ENCODE measurements at regions not wholly inside any gene's neighbourhood (a gene's known extent, or its start where the extent isn't known, plus 50 kb on each side); places are given as distances from the start of the nearest gene placed in this dataset.
"Not testable (repeated sequence)": the region's sequence is repeated elsewhere in the genome, so short reads cannot be mapped to it uniquely, and the experiment has no call there.

DNA sequence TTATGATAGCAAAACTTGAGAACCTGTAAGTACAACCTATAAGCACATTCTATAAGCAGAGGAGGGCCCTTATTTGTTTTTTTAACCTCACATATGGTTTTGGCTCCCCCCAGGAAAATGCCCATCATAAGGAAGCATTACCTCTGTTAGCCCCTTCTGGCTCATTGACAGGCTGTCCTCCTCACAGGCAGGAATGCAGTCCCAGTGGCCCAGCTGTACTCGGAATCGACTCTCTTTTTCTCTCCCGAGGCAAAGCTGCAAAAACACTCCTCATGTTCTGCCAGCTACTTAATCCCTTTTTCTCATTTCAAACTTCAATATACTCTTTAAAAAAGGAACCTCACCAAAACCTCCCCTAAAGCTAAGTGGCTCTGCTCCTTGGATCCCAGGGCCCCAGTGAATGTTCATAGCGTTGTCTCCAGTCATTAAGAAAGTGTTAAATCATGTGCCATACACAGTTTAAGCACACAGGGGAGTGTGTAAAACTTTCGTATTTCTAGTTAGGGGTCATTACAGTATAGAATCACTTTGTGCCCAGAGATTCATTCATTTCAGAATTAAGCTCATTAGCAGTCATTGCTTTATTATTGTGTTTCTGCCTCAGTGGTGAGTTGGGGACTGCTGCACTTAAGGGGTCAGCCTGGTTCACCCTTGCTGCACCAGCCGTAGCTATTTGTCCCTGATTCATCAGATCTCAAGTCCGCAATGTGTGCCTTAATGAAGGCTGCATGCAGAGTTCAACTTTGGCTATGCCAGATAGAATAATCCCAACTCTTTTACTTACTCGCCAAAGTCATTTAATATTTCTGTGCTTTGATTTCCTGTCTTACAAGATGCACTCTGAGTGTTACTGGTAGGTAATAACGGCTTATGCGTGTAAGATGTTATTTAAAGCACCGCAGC is 57.6 kb downstream of the JRKL start:
- DNase-seq (ENCODE audit: low spot score), result no peak

DNA sequence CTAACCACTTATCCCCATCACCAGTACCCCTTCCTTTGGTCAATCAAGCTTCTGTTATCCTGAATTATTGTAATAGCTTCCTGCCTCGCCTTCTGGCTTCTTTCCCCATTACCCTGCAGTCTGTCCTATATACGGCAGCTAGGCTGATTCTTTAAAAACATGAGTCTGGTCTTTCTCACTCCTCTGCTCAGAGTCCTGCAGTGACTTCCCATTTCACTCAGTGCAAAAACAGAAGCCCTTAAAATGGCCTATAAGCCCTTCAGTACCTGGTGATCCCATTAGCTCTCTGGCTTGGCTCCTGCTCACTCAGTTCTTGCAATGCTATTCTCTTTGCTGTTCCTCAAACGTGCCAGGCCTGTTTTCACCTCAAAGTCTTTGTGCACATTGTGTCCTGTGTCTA is 58.4 kb downstream of the JRKL start:
- no peak for DNase-seq (ENCODE audit: low spot score)

DNA sequence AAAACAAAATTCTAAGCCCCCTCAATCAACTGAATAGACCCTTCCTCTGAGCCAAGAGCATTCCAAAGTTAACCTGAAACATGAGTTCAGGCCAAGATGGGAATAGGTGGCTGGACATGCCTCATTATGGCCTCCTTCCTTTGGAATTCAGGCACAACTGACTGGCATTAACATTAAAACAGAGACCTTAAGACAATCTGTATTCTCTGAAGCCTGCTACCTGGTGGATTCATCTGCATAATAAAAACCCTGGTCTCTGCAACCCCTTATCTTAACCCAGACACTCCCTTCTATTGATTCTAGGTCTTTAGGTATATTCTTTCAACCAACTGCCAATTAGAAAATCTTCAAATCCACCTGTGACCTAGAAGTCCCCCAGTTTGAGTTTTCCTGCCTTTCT is 66.3 kb downstream of the JRKL start:
- DNase-seq (ENCODE audit: low spot score), result no peak

DNA sequence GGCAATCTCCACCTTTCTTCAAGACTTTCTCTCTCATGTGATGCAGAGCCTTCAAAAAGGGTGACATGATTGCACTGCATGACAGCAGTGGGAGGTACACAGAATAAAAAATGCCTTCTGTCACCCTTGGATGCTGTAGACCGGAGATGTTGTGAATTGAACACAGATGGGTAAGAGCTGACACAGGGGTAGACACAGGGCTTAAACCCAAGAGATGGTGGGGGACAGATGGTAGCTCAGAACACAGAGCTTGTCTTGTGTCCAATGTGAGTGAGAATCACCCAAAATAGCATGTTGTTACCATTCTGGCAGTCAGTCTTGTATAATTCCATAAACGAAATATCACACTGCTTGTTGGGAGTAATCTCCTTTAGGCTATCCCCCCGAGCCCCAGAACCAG is 69.9 kb downstream of the JRKL start:
- no peak for DNase-seq (ENCODE audit: low spot score)

DNA sequence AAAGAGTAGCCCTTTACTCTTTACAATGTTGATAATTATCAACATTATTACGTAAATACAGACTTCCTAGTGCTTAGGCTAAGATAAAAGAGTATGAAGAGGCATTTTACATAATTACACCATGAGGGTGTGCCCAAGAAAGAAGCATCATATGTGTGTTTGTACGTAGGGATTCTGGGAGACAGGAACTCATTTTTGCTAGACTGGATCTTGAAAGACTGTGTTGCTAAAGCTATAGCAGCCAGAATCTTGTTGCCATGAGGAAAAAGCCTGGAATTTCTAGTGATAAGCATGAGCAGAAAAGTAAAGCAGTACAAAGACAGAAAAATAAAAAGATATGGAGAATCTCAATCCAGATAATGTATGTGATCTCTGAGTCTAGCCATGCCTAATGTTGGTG is 72.1 kb downstream of the JRKL start:
- no peak for DNase-seq (ENCODE audit: low spot score)

DNA sequence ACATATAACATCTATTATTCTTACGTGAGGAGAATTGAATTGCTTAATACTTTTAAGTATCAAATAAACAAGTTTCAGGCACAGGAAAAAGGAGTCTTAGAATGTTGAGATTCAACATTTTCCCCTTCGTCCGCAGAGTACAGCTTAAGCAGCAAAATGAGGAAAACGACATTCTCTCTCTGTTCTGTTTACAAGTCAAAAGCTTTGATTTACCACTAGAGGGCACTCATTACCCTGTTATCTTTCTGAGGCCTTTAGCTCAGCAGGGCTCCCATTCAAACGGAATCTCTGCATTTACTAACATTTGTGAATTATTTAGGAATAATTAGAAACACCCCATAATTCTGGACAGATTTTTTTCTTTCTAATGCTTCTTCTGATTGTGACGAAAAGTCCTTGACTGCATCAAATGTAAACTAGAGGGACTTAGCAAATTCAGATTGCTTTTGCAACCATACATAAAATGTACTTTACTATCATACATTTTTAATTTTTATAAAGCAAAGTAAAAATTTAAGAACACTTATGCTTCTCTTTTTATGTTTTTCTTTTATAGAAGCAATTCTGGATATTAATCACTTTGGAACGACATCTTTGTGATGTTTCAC is 75.0 kb downstream of the JRKL start:
- DNase-seq (ENCODE audit: low spot score), result peak; percentile 85

DNA sequence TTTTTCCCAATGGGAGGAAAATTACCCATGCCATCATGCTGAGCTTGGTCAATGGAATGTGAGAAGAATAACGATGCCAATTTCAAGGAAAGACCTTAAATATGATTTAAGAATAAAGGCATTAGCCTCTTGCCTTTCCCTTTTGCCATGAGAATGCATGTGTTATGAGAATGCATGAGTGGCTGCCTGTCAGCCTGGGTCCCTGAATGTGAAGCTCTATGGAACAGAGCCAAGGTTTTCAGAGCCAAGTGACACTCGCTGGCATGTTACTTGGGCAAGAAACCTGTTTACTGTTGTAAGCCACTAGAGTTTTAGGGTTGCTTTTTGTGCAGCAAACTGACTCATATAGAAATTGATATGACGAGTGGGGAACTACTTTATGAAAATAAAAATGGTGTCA is 75.7 kb downstream of the JRKL start:
- no peak for DNase-seq (ENCODE audit: low spot score)

DNA sequence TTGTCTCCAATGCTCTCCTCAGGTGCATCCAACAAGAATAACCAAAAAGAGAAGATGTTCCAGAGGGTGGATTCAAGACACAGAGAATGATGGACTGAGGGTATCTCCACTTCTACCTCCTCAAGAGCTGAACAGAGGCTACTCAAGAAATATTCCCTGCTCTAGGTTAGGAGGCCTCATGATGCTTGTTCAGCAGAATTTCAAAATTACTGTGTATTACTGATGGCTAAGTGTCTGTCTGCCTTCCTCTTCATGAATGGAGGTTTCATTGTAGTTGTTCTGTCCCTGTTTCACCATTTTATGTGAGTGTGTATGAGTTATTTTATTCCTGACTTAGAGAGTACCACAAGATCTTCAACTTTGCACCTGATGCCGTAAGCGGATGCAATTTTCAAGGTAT is 76.8 kb downstream of the JRKL start:
- DNase-seq (ENCODE audit: low spot score), result no peak

DNA sequence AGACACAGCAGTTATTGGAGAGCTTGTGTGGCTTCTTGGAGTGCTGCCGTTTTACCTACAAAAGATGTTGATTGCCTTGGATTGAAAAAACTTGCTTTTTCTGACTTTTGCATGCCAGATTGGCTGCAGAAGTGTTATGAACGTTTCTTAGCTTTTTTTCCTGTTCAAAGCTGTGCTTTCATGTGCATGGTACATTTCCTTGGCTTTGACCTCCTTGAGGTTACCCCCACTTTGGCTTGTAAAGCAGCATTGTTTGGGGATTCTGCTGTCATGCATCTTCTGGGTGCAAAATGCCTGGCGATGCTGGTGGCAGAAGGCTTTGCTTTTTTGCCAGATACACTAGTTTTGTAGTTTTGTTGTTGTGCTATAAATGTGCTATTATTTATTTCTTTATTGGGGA is 80.0 kb downstream of the JRKL start:
- DNase-seq (ENCODE audit: low spot score), result no peak

DNA sequence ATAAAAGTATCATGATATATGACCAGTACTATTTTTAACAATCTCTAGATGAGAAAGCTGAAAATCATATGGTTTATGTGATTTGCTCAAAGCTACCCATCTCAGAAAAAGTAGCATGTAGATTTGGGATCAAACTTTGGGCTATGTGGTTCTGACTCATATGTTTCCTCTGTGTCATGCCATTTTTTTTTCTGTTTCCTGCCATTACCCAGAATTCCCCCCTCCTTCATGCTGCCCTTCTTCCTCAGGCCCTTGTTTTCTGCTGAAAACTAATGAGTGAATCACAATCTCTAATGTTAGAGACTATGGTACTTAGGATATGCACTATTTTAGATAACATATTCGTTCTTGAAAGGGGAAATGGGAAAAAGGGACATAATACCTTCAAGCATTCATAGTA is 80.7 kb downstream of the JRKL start:
- no peak for DNase-seq (ENCODE audit: low spot score)

DNA sequence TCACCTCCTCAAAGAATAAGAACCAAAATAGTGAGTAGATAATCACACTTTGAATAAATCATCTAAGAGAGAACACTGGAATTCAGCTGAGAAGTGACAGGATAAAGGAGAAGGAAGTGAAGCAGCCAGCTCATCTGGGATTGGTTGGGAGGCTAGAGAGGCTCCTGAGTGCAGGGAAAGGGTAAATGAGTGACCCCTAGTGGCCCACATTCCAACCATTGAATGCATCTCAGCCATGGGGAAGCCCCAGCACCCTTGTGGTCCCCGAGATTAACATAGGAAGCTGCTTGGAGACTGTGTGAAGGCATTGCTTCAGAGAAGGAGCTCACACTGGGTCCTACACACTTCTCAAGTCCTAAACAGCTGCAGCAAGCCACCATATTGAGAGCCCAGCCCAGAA is 82.3 kb downstream of the JRKL start:
- no peak for DNase-seq (ENCODE audit: low spot score)

DNA sequence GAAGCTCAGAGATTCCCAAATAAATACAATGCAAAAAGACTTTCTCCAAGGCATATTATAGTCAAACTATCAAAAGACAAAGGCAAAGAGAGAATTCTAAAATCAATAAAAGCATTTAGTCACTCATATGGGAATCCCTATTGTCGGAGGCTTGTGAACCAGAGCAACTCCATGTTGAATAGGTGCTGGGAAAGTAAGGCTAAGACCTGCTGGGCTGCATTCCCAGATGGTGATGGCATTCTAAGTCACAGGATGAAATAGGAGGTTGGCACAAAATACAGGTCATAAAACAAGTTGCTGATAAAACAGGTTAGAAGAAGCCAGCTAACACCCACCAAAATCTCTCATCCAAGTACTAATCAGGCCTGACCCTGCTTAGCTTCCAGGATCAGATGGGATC is 84.5 kb downstream of the JRKL start:
- no peak for DNase-seq (ENCODE audit: low spot score)

DNA sequence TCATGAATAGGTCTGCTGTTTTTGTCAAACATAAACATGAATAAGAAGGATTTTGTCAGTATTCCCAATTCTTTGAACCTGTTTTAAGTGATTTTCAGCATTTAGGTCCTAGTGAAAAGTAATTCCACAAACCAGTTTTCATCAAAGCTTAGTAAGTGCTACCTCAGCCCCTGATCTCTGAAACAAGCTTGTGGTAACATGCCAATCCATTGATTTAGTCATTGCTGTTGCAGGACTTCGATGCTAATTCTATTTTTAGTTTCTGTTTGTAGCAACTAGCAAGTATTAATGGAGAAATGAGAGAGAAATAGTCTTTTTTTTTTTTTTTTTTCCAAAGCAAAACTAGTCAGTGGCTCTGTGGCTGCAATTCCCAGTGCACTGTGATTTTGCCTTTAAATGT is 91.4 kb downstream of the JRKL start:
- DNase-seq (ENCODE audit: low spot score), result no peak

DNA sequence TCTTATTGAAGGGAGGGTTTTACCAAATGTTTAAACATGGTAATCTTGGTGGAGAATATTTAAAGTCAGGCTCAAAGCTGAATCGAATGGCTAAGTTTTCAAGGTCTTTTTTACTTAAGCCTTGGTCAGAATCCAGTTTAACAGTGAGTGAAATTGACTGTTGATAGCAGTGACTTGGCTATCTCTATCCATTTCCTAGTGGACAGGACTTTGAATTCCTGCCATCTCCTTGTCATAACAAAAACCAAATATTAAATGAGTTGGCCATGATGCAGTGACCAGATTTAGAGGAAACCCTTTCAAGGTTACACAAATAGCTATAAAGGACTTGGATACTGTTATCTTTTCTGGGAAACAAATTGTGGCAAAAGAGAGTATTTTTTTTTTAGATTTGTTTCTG is 92.0 kb downstream of the JRKL start:
- DNase-seq (ENCODE audit: low spot score), result no peak

DNA sequence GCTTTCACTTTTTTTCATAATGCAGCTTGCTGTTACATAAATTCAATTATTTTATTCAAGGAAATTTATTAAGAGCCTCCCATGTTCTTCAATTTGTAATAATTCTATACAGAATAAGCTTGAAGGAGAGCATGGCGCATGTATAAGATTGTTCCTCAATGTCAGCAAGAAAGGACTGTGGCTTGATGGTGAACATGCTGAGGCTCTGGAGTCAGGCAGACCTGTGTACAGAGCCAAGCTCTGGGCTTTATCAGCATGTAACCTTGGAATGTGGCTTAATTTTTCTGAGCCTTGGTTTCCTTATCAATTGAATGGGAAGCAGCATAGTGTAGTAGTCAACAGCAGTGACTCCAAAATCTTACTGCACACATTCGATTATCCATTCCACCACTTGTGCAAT is 92.4 kb downstream of the JRKL start:
- no peak for DNase-seq (ENCODE audit: low spot score)

DNA sequence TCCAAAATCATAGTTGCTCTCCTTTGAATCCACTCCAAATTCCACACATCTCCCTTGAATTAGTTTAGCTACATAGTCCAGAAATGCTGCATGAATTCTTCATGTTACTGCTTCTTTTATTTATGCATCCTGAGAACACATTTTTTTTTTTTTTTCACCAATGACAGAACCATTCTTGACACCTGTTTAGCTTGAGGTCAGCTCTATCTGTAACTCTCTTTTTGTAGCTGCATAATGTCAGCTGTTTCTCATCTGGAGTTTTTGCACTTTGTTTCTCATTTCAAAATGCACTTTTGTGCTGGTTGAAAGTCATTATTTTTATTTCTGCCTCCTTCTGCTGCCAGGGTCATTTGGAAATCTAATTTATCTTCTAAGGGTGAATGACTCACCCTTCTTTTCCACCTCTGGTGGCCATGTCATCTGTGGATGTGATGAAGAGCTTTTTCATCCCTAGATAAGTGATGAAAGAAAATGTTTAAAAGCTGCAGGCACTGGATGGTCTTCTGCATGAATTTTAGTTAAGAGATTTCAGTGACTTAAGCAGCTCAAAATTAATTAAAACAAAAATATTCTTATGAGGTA is 93.7 kb downstream of the JRKL start:
- no peak for DNase-seq (ENCODE audit: low spot score)

DNA sequence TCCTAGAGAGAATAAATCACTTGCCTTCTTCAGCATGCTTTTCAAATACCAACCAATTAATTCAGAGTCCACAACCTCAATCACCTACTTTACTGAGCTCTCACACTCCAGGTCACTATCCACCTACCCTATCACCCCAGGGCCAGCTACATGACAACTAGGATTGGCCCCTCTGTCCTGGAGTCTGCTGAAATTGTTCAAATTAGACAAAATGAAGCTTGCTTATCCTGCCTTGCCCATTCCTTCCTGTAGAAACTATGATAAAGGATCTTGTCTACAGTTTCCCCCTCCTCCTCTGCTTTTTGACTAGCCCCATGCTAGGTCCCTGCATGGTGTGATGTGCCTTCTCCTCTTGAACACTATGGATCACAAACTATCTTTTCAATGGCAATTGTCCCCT is 94.5 kb downstream of the JRKL start:
- no peak for DNase-seq (ENCODE audit: low spot score)

DNA sequence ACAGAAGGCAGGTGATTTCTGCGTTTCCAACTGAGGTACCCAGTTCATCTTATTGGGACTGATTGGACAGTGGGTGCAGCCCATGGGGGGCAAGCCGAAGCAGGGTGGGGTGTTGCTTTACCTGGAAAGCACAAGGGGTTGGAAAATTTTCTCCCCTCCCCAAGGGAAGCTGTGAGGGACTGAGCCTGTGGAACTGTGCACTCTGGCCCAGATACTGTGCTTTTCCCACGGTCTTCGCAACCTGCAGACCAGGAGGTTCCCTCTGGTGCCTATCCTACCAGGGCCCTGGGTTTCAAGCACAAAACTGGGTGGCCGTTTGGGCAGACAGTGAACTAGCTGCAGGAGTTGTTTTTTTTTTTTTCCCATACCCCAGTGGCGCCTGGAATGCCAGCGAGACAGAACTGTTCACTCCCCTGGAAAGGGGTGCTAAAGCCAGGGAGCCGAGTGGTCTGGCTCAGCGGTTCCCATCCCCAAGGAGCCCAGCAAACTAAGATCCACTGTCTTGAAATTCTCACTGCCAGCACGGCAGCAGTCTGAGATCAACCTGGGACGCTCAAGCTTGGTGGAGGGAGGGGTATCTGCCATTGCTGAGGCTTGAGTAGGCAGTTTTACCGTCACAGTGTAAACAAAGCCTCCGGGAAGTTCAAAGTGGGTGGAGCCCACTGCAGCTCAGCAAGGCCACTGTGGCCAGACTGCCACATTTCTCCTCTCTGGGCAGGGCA is 97.2 kb downstream of the JRKL start:
- peak; percentile 65 for DNase-seq (ENCODE audit: low spot score)

DNA sequence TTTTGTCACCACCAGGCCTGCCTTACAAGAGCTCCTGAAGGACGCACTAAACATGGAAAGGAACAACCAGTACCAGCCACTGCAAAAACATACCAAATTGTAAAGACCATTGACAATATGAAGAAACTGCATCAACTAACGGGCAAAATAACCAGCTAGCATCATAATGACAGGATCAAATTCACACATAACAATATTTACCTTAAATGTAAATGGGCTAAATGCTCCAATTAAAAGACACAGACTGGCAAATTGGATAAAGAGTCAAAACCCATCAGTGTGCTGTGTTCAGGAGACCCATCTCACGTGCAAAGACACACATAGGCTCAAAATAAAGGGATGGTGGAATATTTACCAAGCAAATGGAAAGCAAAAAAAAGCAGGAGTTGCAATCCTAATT is 99.1 kb downstream of the JRKL start:
- DNase-seq (ENCODE audit: low spot score), result not testable (repeated sequence)

DNA sequence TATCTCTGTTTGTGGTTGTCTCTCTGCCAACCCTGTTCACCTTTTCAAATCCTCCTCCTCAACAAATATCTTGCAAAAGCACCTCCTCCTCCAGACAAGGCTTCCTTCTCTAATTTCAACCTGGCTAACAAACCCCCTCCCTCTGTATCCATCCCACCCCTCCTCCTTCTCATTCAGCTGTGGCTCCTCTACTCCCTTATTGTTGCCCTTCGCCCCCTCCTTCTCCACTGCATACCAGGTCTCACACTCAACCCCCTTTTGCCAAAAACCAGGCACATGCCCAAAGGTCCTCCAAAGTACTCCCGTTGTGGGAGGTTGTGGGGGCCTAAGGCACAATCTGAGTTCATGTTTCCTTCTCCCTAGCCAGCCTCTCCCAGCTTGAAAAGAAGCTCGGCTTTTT is 110.6 kb downstream of the JRKL start:
- no peak for DNase-seq (ENCODE audit: low spot score)

DNA sequence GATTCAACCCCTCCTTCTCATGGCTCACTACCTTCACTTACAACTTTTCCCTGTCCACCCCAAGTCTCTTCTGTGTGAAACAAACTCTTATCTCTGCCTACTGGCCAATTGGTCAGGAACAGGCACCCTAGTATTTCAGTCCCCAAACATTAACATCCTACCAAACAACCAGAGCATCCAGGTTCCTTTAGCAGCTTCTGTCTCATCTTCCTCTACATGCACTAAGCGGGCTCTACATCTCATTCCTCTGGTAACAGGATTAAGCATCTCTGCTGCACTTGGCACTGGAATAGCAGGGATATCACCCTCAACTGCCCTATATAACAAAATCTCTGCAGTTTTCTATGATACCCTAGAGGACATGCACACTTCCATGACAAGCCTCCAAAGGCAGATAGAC is 116.2 kb downstream of the JRKL start:
- DNase-seq (ENCODE audit: low spot score), result no peak

DNA sequence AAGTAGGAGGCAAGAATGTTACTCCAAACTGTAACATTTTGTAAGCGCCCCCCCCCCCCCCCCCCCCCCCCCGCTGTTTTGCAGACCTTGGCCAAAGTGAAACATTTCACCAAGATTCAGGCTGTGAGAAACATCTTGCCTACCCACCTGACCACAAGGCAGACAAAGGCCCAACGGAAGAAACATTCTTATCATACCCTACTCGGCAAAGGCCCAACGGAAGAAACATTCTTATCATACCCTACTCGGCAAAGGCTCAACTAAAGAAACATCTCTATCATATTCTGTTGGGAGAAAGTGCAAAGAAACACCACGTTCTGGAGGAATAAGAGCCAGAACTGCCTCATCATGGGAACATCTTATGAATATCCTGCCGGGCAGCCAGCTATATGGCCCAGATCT is 117.1 kb downstream of the JRKL start:
- DNase-seq (ENCODE audit: low spot score), result no peak

DNA sequence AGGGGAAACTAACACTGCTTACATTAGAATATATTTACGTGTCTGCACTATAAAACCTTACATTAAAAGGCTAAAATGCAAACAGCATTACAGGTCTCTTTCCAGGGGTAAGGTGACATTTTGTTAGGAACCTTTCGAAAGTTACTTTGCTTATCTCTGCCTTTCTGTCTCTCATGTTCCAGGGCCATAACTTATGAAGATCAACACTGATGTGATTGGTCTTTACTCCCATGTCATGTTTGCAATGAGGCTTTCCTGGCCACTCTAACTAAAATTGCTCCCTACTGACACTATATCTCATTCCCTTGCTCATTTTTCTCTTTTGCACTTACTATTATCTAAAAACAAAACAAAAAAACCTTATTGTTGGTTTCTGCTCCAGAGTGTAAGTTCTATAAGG is 119.0 kb downstream of the JRKL start:
- no peak for DNase-seq (ENCODE audit: low spot score)

All from LoVo (cell line).